ENCODE measurements at regions not wholly inside any gene's neighbourhood (a gene's known extent, or its start where the extent isn't known, plus 50 kb on each side); places are given as distances from the start of the nearest gene placed in this dataset.

DNA sequence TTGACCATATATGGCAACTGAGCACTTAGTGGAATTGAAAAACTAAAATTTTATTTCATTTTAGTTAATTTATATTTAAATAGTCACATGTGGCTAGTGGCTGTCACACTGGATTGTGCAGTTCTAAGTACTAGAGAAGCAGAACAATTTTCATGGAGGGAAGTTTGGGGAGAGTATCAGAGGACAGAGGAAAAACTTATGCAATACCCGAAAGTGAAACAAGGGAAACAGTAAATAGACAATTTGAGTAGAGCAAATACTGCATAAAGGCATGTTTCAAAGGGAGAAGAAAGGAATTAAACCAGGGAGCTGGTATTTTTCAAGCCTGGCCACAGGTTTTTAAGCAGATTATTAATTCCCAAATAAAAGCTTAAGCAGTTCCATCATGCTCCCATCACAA is 590.5 kb upstream of the RORB start:
- TF ChIP-seq, protein P1, sequence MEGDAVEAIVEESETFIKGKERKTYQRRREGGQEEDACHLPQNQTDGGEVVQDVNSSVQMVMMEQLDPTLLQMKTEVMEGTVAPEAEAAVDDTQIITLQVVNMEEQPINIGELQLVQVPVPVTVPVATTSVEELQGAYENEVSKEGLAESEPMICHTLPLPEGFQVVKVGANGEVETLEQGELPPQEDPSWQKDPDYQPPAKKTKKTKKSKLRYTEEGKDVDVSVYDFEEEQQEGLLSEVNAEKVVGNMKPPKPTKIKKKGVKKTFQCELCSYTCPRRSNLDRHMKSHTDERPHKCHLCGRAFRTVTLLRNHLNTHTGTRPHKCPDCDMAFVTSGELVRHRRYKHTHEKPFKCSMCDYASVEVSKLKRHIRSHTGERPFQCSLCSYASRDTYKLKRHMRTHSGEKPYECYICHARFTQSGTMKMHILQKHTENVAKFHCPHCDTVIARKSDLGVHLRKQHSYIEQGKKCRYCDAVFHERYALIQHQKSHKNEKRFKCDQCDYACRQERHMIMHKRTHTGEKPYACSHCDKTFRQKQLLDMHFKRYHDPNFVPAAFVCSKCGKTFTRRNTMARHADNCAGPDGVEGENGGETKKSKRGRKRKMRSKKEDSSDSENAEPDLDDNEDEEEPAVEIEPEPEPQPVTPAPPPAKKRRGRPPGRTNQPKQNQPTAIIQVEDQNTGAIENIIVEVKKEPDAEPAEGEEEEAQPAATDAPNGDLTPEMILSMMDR (IDR thresholded peaks at IDR 0.05; ENCODE audit: insufficient read depth, low read length, poor library complexity, severe bottlenecking): no peak
- TF ChIP-seq EZH2phosphoT487 (conservative IDR thresholded peaks at IDR 0.05; ENCODE audit: low read length): no peak

Data from SU-DHL-6 (cell line).